Endodermal cell (in vitro differentiated cells): ENCODE measurements at regions not wholly inside any gene's neighbourhood (a gene's known extent, or its start where the extent isn't known, plus 50 kb on each side); places are given as distances from the start of the nearest gene placed in this dataset.

ENCODE experiments used
- DNase-seq: peaks from one replicate; pipeline ENCODE4 v3.0.0-alpha.2; 2017
- H3K27ac ChIP-seq: 2 replicates; pipeline ENCODE4 v1.5.1; 2013; ENCODE audit warnings: mild to moderate bottlenecking, low read depth, low read length, moderate library complexity
- H3K27me3 ChIP-seq: 2 replicates; pipeline ENCODE4 v1.6.1; 2013; ENCODE audit warnings: mild to moderate bottlenecking, low read length, moderate library complexity; ENCODE audit not compliant: insufficient read depth, control insufficient read depth, poor library complexity, severe bottlenecking
- H3K36me3 ChIP-seq: 2 replicates; pipeline ENCODE4 v1.7.0; 2013; ENCODE audit warnings: mild to moderate bottlenecking, low read length, moderate library complexity; ENCODE audit not compliant: control insufficient read depth, insufficient read depth
- H3K4me1 ChIP-seq: one replicate; pipeline ENCODE4 v1.7.0; 2013; ENCODE audit warnings: low read length; ENCODE audit not compliant: control insufficient read depth, insufficient read depth
- H3K4me3 ChIP-seq: 2 replicates; pipeline ENCODE4 v1.5.1; 2013; ENCODE audit warnings: mild to moderate bottlenecking, low read length, moderate library complexity
- H3K9ac ChIP-seq: 2 replicates; pipeline ENCODE4 v1.6.1; 2013; ENCODE audit warnings: mild to moderate bottlenecking, low read length, moderate library complexity; ENCODE audit not compliant: poor library complexity, severe bottlenecking; ENCODE audit errors: extremely low read depth
- H3K9me3 ChIP-seq: 2 replicates; pipeline ENCODE4 v1.6.1; 2013; ENCODE audit warnings: mild to moderate bottlenecking, low read length, moderate library complexity; ENCODE audit not compliant: control insufficient read depth
- H3K27ac Mint-ChIP-seq: 2 replicates; pipeline ENCODE4 v1.8.0; 2020; ENCODE audit warnings: mixed read lengths
- H3K27me3 Mint-ChIP-seq: 2 replicates; pipeline ENCODE4 v1.8.0; 2021; ENCODE audit warnings: mild to moderate bottlenecking, mixed read lengths; ENCODE audit not compliant: insufficient read depth
- H3K36me3 Mint-ChIP-seq: 2 replicates; pipeline ENCODE4 v1.8.0; 2020; ENCODE audit warnings: low read depth, mixed read lengths
- H3K4me1 Mint-ChIP-seq: 2 replicates; pipeline ENCODE4 v1.8.0; 2020; ENCODE audit warnings: mixed read lengths
- H3K4me3 Mint-ChIP-seq: 2 replicates; pipeline ENCODE4 v1.8.0; 2020; ENCODE audit warnings: mild to moderate bottlenecking, moderate library complexity, mixed read lengths
- H3K9me3 Mint-ChIP-seq: 2 replicates; pipeline ENCODE4 v1.8.0; 2020; ENCODE audit warnings: mild to moderate bottlenecking, mixed read lengths
- WGBS, 2 experiments: methylation state at CpG; one replicate each; pipeline versions ENCODE4 v1.1.5 to v1.1.7; 2013; ENCODE audit warnings: missing lambda C conversion rate in 2 of 2, mixed read lengths in 1 of 2; ENCODE audit not compliant: insufficient coverage in 1 of 2, insufficient read length in 1 of 2; 5-methylcytosine and 5-hydroxymethylcytosine counted together
- TF ChIP-seq, protein P1 (sequence below): fragments of 200-600 bp; sonication (generic); conservative IDR thresholded peaks from 2 replicates; pipeline ENCODE4 v1.5.0; 2021; ENCODE audit warnings: antibody characterized with exemption, mild to moderate bottlenecking

DNA sequence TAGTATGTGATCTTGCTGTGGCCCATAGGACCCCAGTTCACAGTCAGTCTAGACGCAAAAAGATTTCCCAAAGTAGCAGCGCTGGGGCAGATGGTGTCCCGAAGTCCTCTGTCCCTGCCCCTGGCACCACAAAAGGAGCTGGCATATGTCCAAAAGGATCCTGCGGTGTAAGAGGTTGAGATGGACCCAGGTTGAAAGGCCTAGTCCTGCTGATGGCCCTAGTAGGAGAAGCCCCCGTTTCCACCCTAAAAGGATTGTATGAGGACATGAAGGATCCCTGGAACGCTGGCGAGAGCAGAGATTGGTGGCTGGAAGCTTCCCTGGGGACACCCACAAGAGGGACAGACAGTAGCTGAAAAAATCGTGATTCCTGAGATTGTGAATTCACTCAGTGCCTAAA lies 58.0 kb upstream of the DCAF8L1 start:
- no peaks in the 10 kb centered on the region for H3K36me3 Mint-ChIP-seq
- no peak overlapping the region for H3K27ac Mint-ChIP-seq
- 92 to 97% methylated on average over 2 to 8 of the region's 8 CpGs for WGBS, 2 experiments
- H3K27ac ChIP-seq: no peak overlapping the region
- DNase-seq: no peak
- H3K4me3 Mint-ChIP-seq: no peak overlapping the region
- no peaks in the 10 kb centered on the region for H3K36me3 ChIP-seq
- peaks cover 2% of the 10 kb centered on the region for H3K27me3 Mint-ChIP-seq
- H3K27me3 ChIP-seq: no peaks in the 10 kb centered on the region
- H3K4me1 ChIP-seq: no peaks in the 10 kb centered on the region
- H3K9me3 ChIP-seq: no peaks in the 10 kb centered on the region
- H3K9me3 Mint-ChIP-seq: peaks cover 11% of the 10 kb centered on the region
- H3K4me1 Mint-ChIP-seq: no peaks in the 10 kb centered on the region
- H3K9ac ChIP-seq: no peak overlapping the region
- no peak overlapping the region for H3K4me3 ChIP-seq
- TF ChIP-seq, protein P1, sequence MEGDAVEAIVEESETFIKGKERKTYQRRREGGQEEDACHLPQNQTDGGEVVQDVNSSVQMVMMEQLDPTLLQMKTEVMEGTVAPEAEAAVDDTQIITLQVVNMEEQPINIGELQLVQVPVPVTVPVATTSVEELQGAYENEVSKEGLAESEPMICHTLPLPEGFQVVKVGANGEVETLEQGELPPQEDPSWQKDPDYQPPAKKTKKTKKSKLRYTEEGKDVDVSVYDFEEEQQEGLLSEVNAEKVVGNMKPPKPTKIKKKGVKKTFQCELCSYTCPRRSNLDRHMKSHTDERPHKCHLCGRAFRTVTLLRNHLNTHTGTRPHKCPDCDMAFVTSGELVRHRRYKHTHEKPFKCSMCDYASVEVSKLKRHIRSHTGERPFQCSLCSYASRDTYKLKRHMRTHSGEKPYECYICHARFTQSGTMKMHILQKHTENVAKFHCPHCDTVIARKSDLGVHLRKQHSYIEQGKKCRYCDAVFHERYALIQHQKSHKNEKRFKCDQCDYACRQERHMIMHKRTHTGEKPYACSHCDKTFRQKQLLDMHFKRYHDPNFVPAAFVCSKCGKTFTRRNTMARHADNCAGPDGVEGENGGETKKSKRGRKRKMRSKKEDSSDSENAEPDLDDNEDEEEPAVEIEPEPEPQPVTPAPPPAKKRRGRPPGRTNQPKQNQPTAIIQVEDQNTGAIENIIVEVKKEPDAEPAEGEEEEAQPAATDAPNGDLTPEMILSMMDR: no peak
